GM23338 (cell line): ENCODE measurements at regions not wholly inside any gene's neighbourhood (a gene's known extent, or its start where the extent isn't known, plus 50 kb on each side); places are given as distances from the start of the nearest gene placed in this dataset.

Experiments used
- ATAC-seq: fragments of 200-7000 bp; cut with Tn5 transposase; 3 replicates; pipeline ENCODE4 v1.9.1; 2020
- DNase-seq: peaks from one replicate; pipeline ENCODE4 v3.0.0-alpha.2; 2015; ENCODE audit warnings: low spot score
- H2AFZ ChIP-seq: fragments of 200-600 bp; sonication (generic); 2 replicates; pipeline ENCODE4 v1.8.0; 2016; ENCODE audit warnings: antibody characterized with exemption, mild to moderate bottlenecking, moderate library complexity
- H3F3A ChIP-seq: fragments of 200-600 bp; sonication (generic); replicated peaks from 2 replicates; pipeline ENCODE4 v1.8.0; 2017; ENCODE audit warnings: antibody characterized with exemption, mixed run types, low read depth
- H3K27ac ChIP-seq: fragments of 200-600 bp; sonication (generic); 2 replicates; pipeline ENCODE4 v1.6.1; 2016; ENCODE audit warnings: low read depth
- H3K27me3 ChIP-seq: fragments of 200-600 bp; sonication (generic); 2 replicates; pipeline ENCODE4 v1.8.0; 2016; ENCODE audit warnings: mild to moderate bottlenecking, mixed run types, moderate library complexity; ENCODE audit not compliant: insufficient read depth
- H3K36me3 ChIP-seq: fragments of 200-600 bp; sonication (generic); 2 replicates; pipeline ENCODE4 v1.8.0; 2016; ENCODE audit warnings: mild to moderate bottlenecking; ENCODE audit not compliant: insufficient read depth
- H3K4me1 ChIP-seq: fragments of 200-600 bp; sonication (generic); 2 replicates; pipeline ENCODE4 v1.8.0; 2016; ENCODE audit warnings: mild to moderate bottlenecking, moderate library complexity; ENCODE audit not compliant: insufficient read depth
- H3K4me2 ChIP-seq: fragments of 200-600 bp; sonication (generic); 2 replicates; pipeline ENCODE4 v1.7.1; 2017; ENCODE audit warnings: mixed run types
- H3K4me3 ChIP-seq: fragments of 200-600 bp; sonication (generic); 2 replicates; pipeline ENCODE4 v1.6.1; 2016; ENCODE audit warnings: mixed run types
- H3K79me2 ChIP-seq: fragments of 200-600 bp; sonication (generic); replicated peaks from 2 replicates; pipeline ENCODE4 v1.8.0; 2017; ENCODE audit warnings: mild to moderate bottlenecking; ENCODE audit not compliant: insufficient read depth
- H3K9me2 ChIP-seq: fragments of 200-600 bp; sonication (generic); 2 replicates; pipeline ENCODE4 v1.8.0; 2017; ENCODE audit not compliant: insufficient read depth
- H4K20me1 ChIP-seq: fragments of 200-600 bp; sonication (generic); replicated peaks from 2 replicates; pipeline ENCODE4 v1.8.0; 2017; ENCODE audit warnings: mild to moderate bottlenecking; ENCODE audit not compliant: insufficient read depth
- H3K27ac Mint-ChIP-seq: 2 replicates; pipeline ENCODE4 v1.8.0; 2020; ENCODE audit warnings: inconsistent platforms, mild to moderate bottlenecking, moderate library complexity, mixed read lengths
- H3K27me3 Mint-ChIP-seq: 3 replicates; pipeline ENCODE4 v1.8.0; 2022; ENCODE audit warnings: low read depth, mild to moderate bottlenecking, moderate library complexity, mixed read lengths, inconsistent platforms; ENCODE audit not compliant: insufficient read depth, poor library complexity
- H3K36me3 Mint-ChIP-seq: 3 replicates; pipeline ENCODE4 v1.8.0; 2021; ENCODE audit warnings: low read depth, mild to moderate bottlenecking, inconsistent platforms, moderate library complexity, mixed read lengths
- H3K4me1 Mint-ChIP-seq: 3 replicates; pipeline ENCODE4 v1.8.0; 2020; ENCODE audit warnings: mild to moderate bottlenecking, inconsistent platforms, mixed read lengths
- H3K4me3 Mint-ChIP-seq: 3 replicates; pipeline ENCODE4 v1.8.0; 2021; ENCODE audit warnings: moderate library complexity, mild to moderate bottlenecking, inconsistent platforms, mixed read lengths
- H3K9me3 Mint-ChIP-seq: 3 replicates; pipeline ENCODE4 v1.8.0; 2020; ENCODE audit warnings: moderate library complexity, mild to moderate bottlenecking, inconsistent platforms, mixed read lengths
- CREB1 ChIP-seq: fragments of 250-450 bp; sonication (Bioruptor Pico); IDR thresholded peaks from 2 replicates; pipeline ENCODE4 v1.5.0; 2020; ENCODE audit warnings: low read depth, mild to moderate bottlenecking, moderate library complexity
- CTCF ChIP-seq, 2 experiments: fragments of 200-600 bp in 1 of 2; sonication (generic) in 1 of 2; conservative IDR thresholded peaks; 2 replicates each; pipeline versions ENCODE4 v1.5.1 to v1.6.1; 2016 to 2017; ENCODE audit warnings: antibody characterized with exemption in 2 of 2, low read depth in 2 of 2, mild to moderate bottlenecking in 2 of 2, moderate library complexity in 1 of 2
- ETS1 ChIP-seq: IDR thresholded peaks from 2 replicates; pipeline ENCODE4 v1.6.1; 2016; ENCODE audit warnings: antibody characterized with exemption
- EZH2 ChIP-seq: fragments of 200-600 bp; sonication (generic); IDR thresholded peaks from one replicate; pipeline ENCODE4 v1.8.0; 2017; ENCODE audit warnings: antibody characterized with exemption, mild to moderate bottlenecking, low read depth; ENCODE audit not compliant: unreplicated experiment
- EZH2phosphoT487 ChIP-seq: fragments of 200-600 bp; sonication (generic); IDR thresholded peaks from one replicate; pipeline ENCODE4 v1.8.1; 2018; ENCODE audit warnings: antibody characterized with exemption; ENCODE audit not compliant: unreplicated experiment
- JUNB ChIP-seq: IDR thresholded peaks from one replicate; pipeline ENCODE4 v1.6.1; 2016; ENCODE audit warnings: antibody characterized with exemption; ENCODE audit not compliant: unreplicated experiment
- NANOG ChIP-seq: IDR thresholded peaks from 2 replicates; pipeline ENCODE4 v1.6.1; 2016; ENCODE audit warnings: antibody characterized with exemption, borderline replicate concordance
- POLR2AphosphoS5 ChIP-seq: IDR thresholded peaks from 2 replicates; pipeline ENCODE4 v1.6.1; 2016; ENCODE audit warnings: antibody characterized with exemption, low read depth
- REST ChIP-seq: IDR thresholded peaks from one replicate; pipeline ENCODE4 v1.6.1; 2018; ENCODE audit warnings: antibody characterized with exemption; ENCODE audit not compliant: unreplicated experiment
- STAT1 ChIP-seq: IDR thresholded peaks from one replicate; pipeline ENCODE4 v1.6.1; 2016; ENCODE audit warnings: antibody characterized with exemption; ENCODE audit not compliant: unreplicated experiment
- ZNF114 ChIP-seq: fragments of 250-450 bp; sonication (Bioruptor Pico); IDR thresholded peaks from 2 replicates; pipeline ENCODE4 v1.5.0; 2020; ENCODE audit warnings: mild to moderate bottlenecking, moderate library complexity
- ZNF331 ChIP-seq: fragments of 250-450 bp; sonication (Bioruptor Pico); IDR thresholded peaks from 2 replicates; pipeline ENCODE4 v1.5.0; 2020; ENCODE audit warnings: low read depth, mild to moderate bottlenecking, moderate library complexity
- ZNF462 ChIP-seq: fragments of 250-450 bp; sonication (Bioruptor Pico); IDR thresholded peaks from 2 replicates; pipeline ENCODE4 v1.5.0; 2020; ENCODE audit warnings: mild to moderate bottlenecking, moderate library complexity

- ATAC-seq (no peak), DNase-seq (no peak)
- Mint-ChIP-seq H3K4me3 (no peak overlapping the region), H3K4me1 (peaks cover 20% of the 10 kb centered on the region), H3K27me3 (no peaks in the 10 kb centered on the region), H3K36me3 (no peaks in the 10 kb centered on the region), H3K9me3 (no peaks in the 10 kb centered on the region), H3K27ac (no peak overlapping the region)
- H3K9me2 ChIP-seq: no peaks in the 10 kb centered on the region
- H3K4me1 ChIP-seq: peaks cover 6% of the 10 kb centered on the region; the same call in 1 of the 2 replicates
- TF ChIP-seq ZNF331 (CRISPR knock-in tag): no peak
- TF ChIP-seq EZH2: no peak
- no peak for TF ChIP-seq POLR2AphosphoS5
- no peak for TF ChIP-seq REST
- no peak for TF ChIP-seq CTCF (conservative IDR thresholded peaks at IDR 0.05; ENCODE audit: low read depth in 2 of 2)
- TF ChIP-seq STAT1: no peak
- no peak for TF ChIP-seq CREB1 (CRISPR knock-in tag)
- no peak for TF ChIP-seq ETS1
- no peak for TF ChIP-seq EZH2phosphoT487
- no peak for TF ChIP-seq JUNB
- TF ChIP-seq ZNF462 (CRISPR knock-in tag): no peak
- no peak for TF ChIP-seq ZNF114 (CRISPR knock-in tag)
- TF ChIP-seq NANOG: no peak
- no peaks in the 10 kb centered on the region for H3K36me3 ChIP-seq
- no peaks in the 10 kb centered on the region for H3K79me2 ChIP-seq
- no peak overlapping the region for H2AFZ ChIP-seq
- no peaks in the 10 kb centered on the region for H3K27me3 ChIP-seq
- no peaks in the 10 kb centered on the region for H3F3A ChIP-seq
- no peak overlapping the region for H3K4me3 ChIP-seq
- no peak overlapping the region for H3K4me2 ChIP-seq
- H4K20me1 ChIP-seq: no peaks in the 10 kb centered on the region
- H3K27ac ChIP-seq: no peak overlapping the region
Observed at GRCh38 chr5:167448376-167448775, 843.1 kb upstream of the WWC1 start.
